GM19455 (cell line): ENCODE measurements at regions not wholly inside any gene's neighbourhood (a gene's known extent, or its start where the extent isn't known, plus 50 kb on each side); places are given as distances from the start of the nearest gene placed in this dataset.
"Not testable (repeated sequence)": the region's sequence is repeated elsewhere in the genome, so short reads cannot be mapped to it uniquely, and the experiment has no call there.

Experiments used
- ATAC-seq: cut with Tn5 transposase; IDR thresholded peaks from one replicate; pipeline ENCODE4 v1.9.1; 2021; ENCODE audit not compliant: unreplicated experiment

- no peak for ATAC-seq
Measured at GRCh38 chr5:83001796-83002381, 75.3 kb downstream of the TMEM167A start.

GRCh38 chr5:83000922-83001321, 76.3 kb downstream of the TMEM167A start:
- ATAC-seq: no peak

GRCh38 chr5:83000428-83000827, 76.8 kb downstream of the TMEM167A start:
- ATAC-seq: no peak

GRCh38 chr5:82993416-82993815, 83.8 kb downstream of the TMEM167A start:
- no peak for ATAC-seq

- no peak for ATAC-seq
Measured at GRCh38 chr5:82992646-82993045, 84.5 kb downstream of the TMEM167A start.

GRCh38 chr5:82991678-82992323, 85.4 kb downstream of the TMEM167A start:
- no peak for ATAC-seq

- no peak for ATAC-seq
Measured at GRCh38 chr5:82991059-82991458, 86.1 kb downstream of the TMEM167A start.

- no peak for ATAC-seq
Measured at GRCh38 chr5:82987188-82987587, 90.0 kb downstream of the TMEM167A start.

GRCh38 chr5:82986404-82986803, 90.8 kb downstream of the TMEM167A start:
- no peak for ATAC-seq

- no peak for ATAC-seq
Measured at GRCh38 chr5:82985763-82986162, 91.4 kb downstream of the TMEM167A start.

- ATAC-seq: no peak
Measured at GRCh38 chr5:82984786-82985735, 92.1 kb downstream of the TMEM167A start.

- ATAC-seq: no peak
Measured at GRCh38 chr5:82982846-82983245, 94.3 kb downstream of the TMEM167A start.

GRCh38 chr5:82976887-82977286, 100.3 kb downstream of the TMEM167A start:
- ATAC-seq: not testable (repeated sequence)

GRCh38 chr5:82975812-82976211, 101.4 kb downstream of the TMEM167A start:
- ATAC-seq: no peak

GRCh38 chr5:82975396-82975795, 101.8 kb downstream of the TMEM167A start:
- ATAC-seq: no peak

GRCh38 chr5:82974346-82974745, 102.8 kb downstream of the TMEM167A start:
- not testable (repeated sequence) for ATAC-seq

- ATAC-seq: no peak
Measured at GRCh38 chr5:82971901-82972300, 105.3 kb downstream of the TMEM167A start.

GRCh38 chr5:82971034-82971806, 106.0 kb downstream of the TMEM167A start:
- not testable (repeated sequence) for ATAC-seq

GRCh38 chr5:82969221-82969976, 107.8 kb downstream of the TMEM167A start:
- not testable (repeated sequence) for ATAC-seq

- ATAC-seq: no peak
Measured at GRCh38 chr5:82967072-82967471, 110.1 kb downstream of the TMEM167A start.
